B cell (primary cell): ENCODE measurements at regions not wholly inside any gene's neighbourhood (a gene's known extent, or its start where the extent isn't known, plus 50 kb on each side); places are given as distances from the start of the nearest gene placed in this dataset.

Experiments
- ATAC-seq: fragments of 200-7000 bp; cut with Tn5 transposase; one replicate; pipeline ENCODE4 v1.10.0; 2021; ENCODE audit warnings: low read depth, mild to moderate bottlenecking, moderate number of reproducible peaks, moderate library complexity
- CTCF ChIA-PET: fragments of 350-600 bp; sonication (Branson Sonifier 250); formaldehyde crosslinking; loops from one replicate; lab custom pipeline; 2021; ENCODE audit warnings: antibody characterized with exemption, inconsistent platforms; lab: Charles Lee
- POLR2A ChIA-PET: fragments of 350-600 bp; sonication (Branson Sonifier 250); formaldehyde crosslinking; loops from one replicate; lab custom pipeline; 2021; ENCODE audit warnings: antibody characterized with exemption; lab: Charles Lee
- DNase-seq: peaks from one replicate; pipeline ENCODE4 v3.0.0; 2013
- H2AFZ ChIP-seq: 2 replicates; pipeline ENCODE4 v1.6.1; 2012; ENCODE audit warnings: mild to moderate bottlenecking, low read depth, low read length; ENCODE audit not compliant: insufficient read depth, poor library complexity, severe bottlenecking
- H3K27ac ChIP-seq, 2 donors: 1 replicate in 1 of 2; 2 replicates in 1 of 2; pipeline ENCODE4 v1.5.1; 2012 to 2013; ENCODE audit warnings: low read length in 2 of 2, mild to moderate bottlenecking in 2 of 2, moderate library complexity in 1 of 2
- H3K27me3 ChIP-seq, 4 experiments: fragments of 200-600 bp in 1 of 4; sonication (generic) in 1 of 4; replicated peaks in 1 of 4; 1 replicate in 2 of 4; 2 replicates in 2 of 4; pipeline versions ENCODE4 v1.6.1 to v1.7.0; 2013 to 2016; ENCODE audit warnings: low read length in 3 of 4, mild to moderate bottlenecking in 2 of 4, mixed read lengths in 1 of 4, moderate library complexity in 1 of 4; ENCODE audit not compliant: insufficient read depth in 4 of 4, control insufficient read depth in 3 of 4; ENCODE audit errors: control extremely low read depth in 1 of 4
- H3K36me3 ChIP-seq, 2 experiments: replicated peaks in 1 of 2; 1 replicate in 1 of 2; 2 replicates in 1 of 2; pipeline versions ENCODE4 v1.6.1 to v1.7.1; 2013; ENCODE audit warnings: low read length in 1 of 2; ENCODE audit not compliant: insufficient read depth in 2 of 2, control insufficient read depth in 1 of 2; ENCODE audit errors: control extremely low read depth in 1 of 2, extremely low read depth in 1 of 2
- H3K4me1 ChIP-seq, 2 donors: fragments of 200-600 bp in 1 of 2; sonication (generic) in 1 of 2; 1 replicate in 1 of 2; 2 replicates in 1 of 2; pipeline versions ENCODE4 v1.5.1 to v1.6.1; 2013 to 2017; ENCODE audit warnings: low read length in 2 of 2; ENCODE audit not compliant: control insufficient read depth in 2 of 2, insufficient read depth in 2 of 2
- H3K4me2 ChIP-seq: replicated peaks from 2 replicates; pipeline ENCODE3; 2012; ENCODE audit warnings: mild to moderate bottlenecking, low read depth, low read length; ENCODE audit not compliant: poor library complexity, severe bottlenecking
- H3K4me3 ChIP-seq, 5 experiments: fragments of 200-600 bp in 1 of 5; sonication (generic) in 1 of 5; 1 replicate in 3 of 5; 2 replicates in 2 of 5; pipeline versions ENCODE4 v1.5.1 to v1.7.0; 2011 to 2016; ENCODE audit warnings: low read length in 4 of 5, mild to moderate bottlenecking in 4 of 5, low read depth in 2 of 5, control low read depth in 1 of 5, moderate library complexity in 1 of 5; ENCODE audit not compliant: insufficient read depth in 1 of 5; ENCODE audit errors: control extremely low read depth in 1 of 5, extremely low read depth in 1 of 5
- H3K79me2 ChIP-seq: fragments of 200-600 bp; sonication (generic); one replicate; pipeline ENCODE4 v1.6.0; 2016; ENCODE audit warnings: low read length; ENCODE audit not compliant: control insufficient read depth, insufficient read depth
- H3K9ac ChIP-seq: fragments of 200-600 bp; sonication (generic); 2 replicates; pipeline ENCODE4 v1.6.1; 2017; ENCODE audit warnings: mild to moderate bottlenecking, low read length, moderate library complexity
- H3K9me3 ChIP-seq, 3 donors: one replicate each; pipeline versions ENCODE4 v1.6.1 to v1.7.1; 2013; ENCODE audit warnings: low read length in 2 of 3; ENCODE audit not compliant: control insufficient read depth in 2 of 3, insufficient read depth in 1 of 3; ENCODE audit errors: control extremely low read depth in 1 of 3
- H4K20me1 ChIP-seq: 2 replicates; pipeline ENCODE4 v1.6.0; 2012; ENCODE audit warnings: mild to moderate bottlenecking, low read length; ENCODE audit not compliant: insufficient read depth, control insufficient read depth, poor library complexity, severe bottlenecking
- H3K27ac Mint-ChIP-seq: one replicate; pipeline ENCODE4 v1.8.0; 2021; ENCODE audit warnings: mixed read lengths
- H3K27me3 Mint-ChIP-seq: one replicate; pipeline ENCODE4 v1.8.0; 2021; ENCODE audit warnings: mixed read lengths
- H3K4me1 Mint-ChIP-seq: one replicate; pipeline ENCODE4 v1.8.0; 2021; ENCODE audit warnings: mixed read lengths
- H3K4me3 Mint-ChIP-seq: one replicate; pipeline ENCODE4 v1.8.0; 2021; ENCODE audit warnings: mixed read lengths
- H3K9me3 Mint-ChIP-seq: one replicate; pipeline ENCODE4 v1.8.0; 2022; ENCODE audit warnings: mixed read lengths; ENCODE audit not compliant: insufficient read depth
- CTCF ChIP-seq: fragments of 200-600 bp; IDR thresholded peaks from one replicate; pipeline ENCODE4 v1.8.0; 2022; ENCODE audit warnings: antibody characterized with exemption, mild to moderate bottlenecking
- EZH2 ChIP-seq: IDR thresholded peaks from 2 replicates; pipeline ENCODE4 v1.6.1; 2012; ENCODE audit warnings: borderline replicate concordance, low read depth, mild to moderate bottlenecking, moderate library complexity, low read length; ENCODE audit not compliant: insufficient read depth, poor library complexity, severe bottlenecking
- WGBS: methylation state at CpG from one replicate; pipeline ENCODE4 v1.1.5; 2013; ENCODE audit warnings: missing lambda C conversion rate; ENCODE audit not compliant: insufficient coverage; 5-methylcytosine and 5-hydroxymethylcytosine counted together
- intact Hi-C: fragments of 100-400 bp; cut with micrococcal nuclease; formaldehyde crosslinking; loops from one replicate; pipeline ENCODE4 v1.10.0; 2022

GRCh38 chr7:40799-41750 lies 151.3 kb upstream of the FAM20C start:
- no peaks in the 10 kb centered on the region for H3K9me3 Mint-ChIP-seq
- H2AFZ ChIP-seq = no peak overlapping the region
- H3K27me3 ChIP-seq = peaks cover 0 to 13% (median 0%) of the 10 kb centered on the region in 4 experiments
- H3K9me3 ChIP-seq = peaks cover 0 to 3% (median 0%) of the 10 kb centered on the region in 3 donors
- DNase-seq = no peak
- POLR2A ChIA-PET = no interaction called here
- H3K27ac ChIP-seq = no peak overlapping the region
- TF ChIP-seq EZH2 (no peak), CTCF (no peak)
- intact Hi-C loops = no loop called here
- H3K79me2 ChIP-seq = no peaks in the 10 kb centered on the region
- H3K4me3 Mint-ChIP-seq = no peak overlapping the region
- WGBS = 90% methylated on average over 13 of the region's 16 CpGs
- no peak overlapping the region for H3K4me3 ChIP-seq
- ATAC-seq = no peak
- H3K4me1 ChIP-seq = no peaks in the 10 kb centered on the region
- no peak overlapping the region for H3K9ac ChIP-seq
- no peak overlapping the region for H3K27ac Mint-ChIP-seq
- no peaks in the 10 kb centered on the region for H3K36me3 ChIP-seq
- peaks cover 31% of the 10 kb centered on the region for H3K27me3 Mint-ChIP-seq
- CTCF ChIA-PET = no interaction called here
- H4K20me1 ChIP-seq = no peaks in the 10 kb centered on the region
- H3K4me2 ChIP-seq = no peak overlapping the region
- H3K4me1 Mint-ChIP-seq = no peaks in the 10 kb centered on the region

GRCh38 chr7:41917-42565 lies 150.3 kb upstream of the FAM20C start:
- Mint-ChIP-seq H3K27ac (no peak overlapping the region), H3K9me3 (no peaks in the 10 kb centered on the region), H3K4me1 (no peaks in the 10 kb centered on the region), H3K27me3 (peaks cover 33% of the 10 kb centered on the region), H3K4me3 (no peak overlapping the region)
- no peak overlapping the region for H3K9ac ChIP-seq
- no peaks in the 10 kb centered on the region for H4K20me1 ChIP-seq
- peaks cover 0 to 3% (median 0%) of the 10 kb centered on the region in 3 donors for H3K9me3 ChIP-seq
- H3K4me1 ChIP-seq = no peaks in the 10 kb centered on the region
- intact Hi-C loops = no loop called here
- H3K4me2 ChIP-seq = no peak overlapping the region
- H3K79me2 ChIP-seq = no peaks in the 10 kb centered on the region
- DNase-seq = no peak
- TF ChIP-seq CTCF = no peak
- TF ChIP-seq EZH2 = no peak
- H3K4me3 ChIP-seq = no peak overlapping the region
- no peak overlapping the region for H3K27ac ChIP-seq
- ChIA-PET CTCF (no interaction called here), POLR2A (no interaction called here)
- H2AFZ ChIP-seq = no peak overlapping the region
- peaks cover 0 to 17% (median 0%) of the 10 kb centered on the region in 4 experiments for H3K27me3 ChIP-seq
- no peaks in the 10 kb centered on the region for H3K36me3 ChIP-seq
- ATAC-seq = no peak
- 81% methylated on average over 7 of the region's 10 CpGs for WGBS
